OCI-LY3 (cell line): ENCODE measurements at regions not wholly inside any gene's neighbourhood (a gene's known extent, or its start where the extent isn't known, plus 50 kb on each side); places are given as distances from the start of the nearest gene placed in this dataset.

Experiments
- H2AFZ ChIP-seq: fragments of 200-600, 300-600 bp; shearing (Covaris generic); 2 replicates; pipeline ENCODE4 v1.6.0; 2014; ENCODE audit warnings: antibody characterized with exemption, low read depth, low read length
- H3K27ac ChIP-seq: fragments of 200-600, 300-600 bp; sonication (generic); 2 replicates; pipeline ENCODE4 v1.5.1; 2014; ENCODE audit warnings: mild to moderate bottlenecking, low read length, moderate library complexity, mixed read lengths
- H3K27me3 ChIP-seq: fragments of 200-600, 300-600 bp; sonication (generic); 2 replicates; pipeline ENCODE4 v1.6.1; 2014; ENCODE audit warnings: low read depth, low read length, mixed read lengths
- H3K36me3 ChIP-seq: fragments of 200-600, 300-600 bp; sonication (generic); replicated peaks from 2 replicates; pipeline ENCODE3; 2014; ENCODE audit warnings: low read depth, low read length, mixed read lengths
- H3K4me1 ChIP-seq: fragments of 300-600, 200-600 bp; sonication (generic); 2 replicates; pipeline ENCODE4 v1.6.1; 2014; ENCODE audit warnings: low read length, mixed read lengths
- H3K4me2 ChIP-seq: fragments of 200-600, 300-600 bp; sonication (generic); 2 replicates; pipeline ENCODE4 v1.6.1; 2014; ENCODE audit warnings: low read length, mixed read lengths
- H3K4me3 ChIP-seq: fragments of 300-600, 200-600 bp; sonication (generic); 2 replicates; pipeline ENCODE4 v1.5.1; 2014; ENCODE audit warnings: antibody characterized with exemption, mild to moderate bottlenecking, low read length, moderate library complexity
- H3K79me2 ChIP-seq: fragments of 300-600, 200-600 bp; shearing (Covaris generic); 2 replicates; pipeline ENCODE4 v1.6.1; 2014; ENCODE audit warnings: mild to moderate bottlenecking, low read length, mixed read lengths
- H3K9ac ChIP-seq: fragments of 300-600, 200-600 bp; shearing (Covaris generic); 2 replicates; pipeline ENCODE4 v1.6.0; 2014; ENCODE audit warnings: mild to moderate bottlenecking, low read length, moderate library complexity
- H3K9me3 ChIP-seq: fragments of 200-600, 300-600 bp; shearing (Covaris generic); 2 replicates; pipeline ENCODE4 v1.6.1; 2014; ENCODE audit warnings: low read length, mixed read lengths; ENCODE audit not compliant: insufficient read depth
- H4K20me1 ChIP-seq: fragments of 200-600, 300-600 bp; sonication (generic); 2 replicates; pipeline ENCODE4 v1.6.1; 2016; ENCODE audit warnings: low read length, mixed read lengths; ENCODE audit not compliant: insufficient read depth
- CTCF ChIP-seq: fragments of 200-600, 300-600 bp; sonication (generic); IDR thresholded peaks from 2 replicates; pipeline ENCODE4 v1.5.1; 2014; ENCODE audit warnings: antibody characterized with exemption, low read length, low read depth
- EZH2phosphoT487 ChIP-seq: fragments of 200-600 bp; shearing (Covaris generic); IDR thresholded peaks from 2 replicates; pipeline ENCODE4 v1.6.1; 2018; ENCODE audit warnings: antibody characterized with exemption, mixed run types, low read depth

- Histone ChIP-seq H3K27me3 (no peaks in the 10 kb centered on the region), H3K79me2 (no peaks in the 10 kb centered on the region), H2AFZ (no peak overlapping the region), H3K4me1 (no peaks in the 10 kb centered on the region), H3K9ac (no peak overlapping the region), H3K36me3 (no peaks in the 10 kb centered on the region), H3K27ac (no peak overlapping the region), H3K4me2 (no peak overlapping the region), H3K4me3 (no peak overlapping the region), H4K20me1 (no peaks in the 10 kb centered on the region), H3K9me3 (no peaks in the 10 kb centered on the region)
- TF ChIP-seq EZH2phosphoT487 (no peak), CTCF (no peak)
Measured at GRCh38 chr19:16016226-16017137, 59.8 kb upstream of the TPM4 start.

GRCh38 chr19:16017138-16017490, 59.2 kb upstream of the TPM4 start:
- Histone ChIP-seq H3K27me3 (no peaks in the 10 kb centered on the region), H3K4me3 (no peak overlapping the region), H3K9me3 (no peaks in the 10 kb centered on the region), H3K79me2 (no peaks in the 10 kb centered on the region), H3K4me2 (no peak overlapping the region), H3K27ac (no peak overlapping the region), H2AFZ (no peak overlapping the region), H4K20me1 (no peaks in the 10 kb centered on the region), H3K36me3 (no peaks in the 10 kb centered on the region), H3K9ac (no peak overlapping the region), H3K4me1 (no peaks in the 10 kb centered on the region)
- TF ChIP-seq EZH2phosphoT487 (no peak), CTCF (no peak)

- H3K27ac ChIP-seq, result no peak overlapping the region
- H3K9ac ChIP-seq, result no peak overlapping the region
- TF ChIP-seq CTCF, result no peak
- TF ChIP-seq EZH2phosphoT487, result no peak
- H2AFZ ChIP-seq, result no peak overlapping the region
- no peak overlapping the region for H3K4me3 ChIP-seq
- H3K4me1 ChIP-seq, result no peaks in the 10 kb centered on the region
- H3K79me2 ChIP-seq, result no peaks in the 10 kb centered on the region
- no peak overlapping the region for H3K4me2 ChIP-seq
- H3K27me3 ChIP-seq, result no peaks in the 10 kb centered on the region
- H3K9me3 ChIP-seq, result no peaks in the 10 kb centered on the region
- H4K20me1 ChIP-seq, result no peaks in the 10 kb centered on the region
- no peaks in the 10 kb centered on the region for H3K36me3 ChIP-seq
Measured at GRCh38 chr19:16018106-16018755, 58.1 kb upstream of the TPM4 start.

- H3K27me3 ChIP-seq, result no peaks in the 10 kb centered on the region
- no peak overlapping the region for H3K4me2 ChIP-seq
- H4K20me1 ChIP-seq, result no peaks in the 10 kb centered on the region
Measured at GRCh38 chr19:16018801-16019551, 57.3 kb upstream of the TPM4 start.

More at GRCh38 chr19:16018801-16019551, 57.3 kb upstream of the TPM4 start:
- Histone ChIP-seq H3K4me3 (no peak overlapping the region), H3K36me3 (no peaks in the 10 kb centered on the region), H3K79me2 (no peaks in the 10 kb centered on the region), H3K4me1 (no peaks in the 10 kb centered on the region), H3K27ac (no peak overlapping the region), H2AFZ (no peak overlapping the region), H3K9ac (no peak overlapping the region), H3K9me3 (no peaks in the 10 kb centered on the region)
- no peak for TF ChIP-seq CTCF
